SU-DHL-6 (cell line): ENCODE measurements at regions not wholly inside any gene's neighbourhood (a gene's known extent, or its start where the extent isn't known, plus 50 kb on each side); places are given as distances from the start of the nearest gene placed in this dataset.

Experiments
- H2AFZ ChIP-seq: fragments of 200-600 bp; sonication (generic); 2 replicates; pipeline ENCODE4 v1.6.1; 2014; ENCODE audit warnings: low read depth, mild to moderate bottlenecking, moderate library complexity, mixed read lengths, antibody characterized with exemption, low read length; ENCODE audit not compliant: severe bottlenecking
- H3F3A ChIP-seq: fragments of 200-600 bp; shearing (Covaris generic); 2 replicates; pipeline ENCODE4 v1.6.0; 2016; ENCODE audit warnings: antibody characterized with exemption, mild to moderate bottlenecking; ENCODE audit not compliant: insufficient read depth
- H3K27ac ChIP-seq: fragments of 200-600 bp; sonication (generic); 2 replicates; pipeline ENCODE4 v1.5.1; 2016; ENCODE audit warnings: low read depth, mild to moderate bottlenecking, low read length, moderate library complexity, mixed read lengths
- H3K27me3 ChIP-seq: fragments of 200-600 bp; sonication (generic), shearing (Covaris generic); 2 replicates; pipeline ENCODE4 v1.6.0; 2014; ENCODE audit warnings: mild to moderate bottlenecking, low read length
- H3K36me3 ChIP-seq: fragments of 200-600 bp; sonication (generic); 2 replicates; pipeline ENCODE4 v1.6.1; 2014; ENCODE audit warnings: mild to moderate bottlenecking, low read length, mixed read lengths
- H3K4me2 ChIP-seq: fragments of 300-600, 200-600 bp; shearing (Covaris generic), sonication (generic); 2 replicates; pipeline ENCODE4 v1.6.0; 2014; ENCODE audit warnings: low read length, low read depth, mild to moderate bottlenecking; ENCODE audit not compliant: poor library complexity, severe bottlenecking
- H3K4me3 ChIP-seq: fragments of 200-600 bp; sonication (generic); 2 replicates; pipeline ENCODE4 v1.5.1; 2014; ENCODE audit warnings: antibody characterized with exemption, low read length, mild to moderate bottlenecking, mixed read lengths; ENCODE audit not compliant: insufficient read depth, poor library complexity, severe bottlenecking
- H3K79me2 ChIP-seq: fragments of 200-600 bp; sonication (generic); 2 replicates; pipeline ENCODE4 v1.6.1; 2014; ENCODE audit warnings: mild to moderate bottlenecking, low read length, moderate library complexity; ENCODE audit not compliant: insufficient read depth
- H3K9ac ChIP-seq: fragments of 200-600 bp; sonication (generic); 2 replicates; pipeline ENCODE4 v1.7.0; 2014; ENCODE audit warnings: mild to moderate bottlenecking, low read length
- H3K9me2 ChIP-seq: fragments of 200-600 bp; sonication (generic); replicated peaks from 2 replicates; pipeline ENCODE4 v1.6.1; 2014; ENCODE audit warnings: low read length; ENCODE audit not compliant: insufficient read depth
- H3K9me3 ChIP-seq: fragments of 200-600 bp; sonication (generic); 2 replicates; pipeline ENCODE4 v1.6.1; 2014; ENCODE audit warnings: low read length, mixed read lengths; ENCODE audit not compliant: insufficient read depth
- H4K20me1 ChIP-seq: fragments of 200-600 bp; sonication (generic); 2 replicates; pipeline ENCODE4 v1.6.1; 2014; ENCODE audit warnings: low read depth, mild to moderate bottlenecking, antibody characterized with exemption, low read length, moderate library complexity, mixed read lengths
- CTCF ChIP-seq: fragments of 200-600 bp; sonication (generic); IDR thresholded peaks from one replicate; pipeline ENCODE4 v1.5.1; 2017; ENCODE audit warnings: antibody characterized with exemption, mild to moderate bottlenecking, low read length, moderate library complexity; ENCODE audit not compliant: insufficient read depth, poor library complexity, severe bottlenecking
- EZH2phosphoT487 ChIP-seq: fragments of 200-600 bp; sonication (generic), shearing (Covaris generic); conservative IDR thresholded peaks from 2 replicates; pipeline ENCODE4 v1.6.1; 2018; ENCODE audit warnings: mild to moderate bottlenecking, antibody characterized with exemption, low read length, moderate library complexity, mixed read lengths

- no peak overlapping the region for H3K4me2 ChIP-seq
- no peaks in the 10 kb centered on the region for H3F3A ChIP-seq
- no peaks in the 10 kb centered on the region for H3K9me3 ChIP-seq
- no peak overlapping the region for H3K27ac ChIP-seq
- TF ChIP-seq EZH2phosphoT487 (no peak), CTCF (no peak)
- no peak overlapping the region for H2AFZ ChIP-seq
- no peak overlapping the region for H3K9ac ChIP-seq
- H3K36me3 ChIP-seq, result no peaks in the 10 kb centered on the region
- no peaks in the 10 kb centered on the region for H3K27me3 ChIP-seq
- H3K9me2 ChIP-seq, result no peaks in the 10 kb centered on the region
- no peaks in the 10 kb centered on the region for H3K79me2 ChIP-seq
- H4K20me1 ChIP-seq, result no peaks in the 10 kb centered on the region
- H3K4me3 ChIP-seq, result no peak overlapping the region
Measured at GRCh38 chr21:35338281-35338680, 289.2 kb upstream of the RUNX1 start.

GRCh38 chr21:35337573-35337972, 288.5 kb upstream of the RUNX1 start:
- Histone ChIP-seq H3K79me2 (no peaks in the 10 kb centered on the region), H3K4me3 (no peak overlapping the region), H3K9ac (no peak overlapping the region), H4K20me1 (no peaks in the 10 kb centered on the region), H3K4me2 (no peak overlapping the region), H3K27me3 (no peaks in the 10 kb centered on the region), H3K27ac (no peak overlapping the region), H3K36me3 (no peaks in the 10 kb centered on the region), H3K9me3 (no peaks in the 10 kb centered on the region), H3K9me2 (no peaks in the 10 kb centered on the region), H3F3A (no peaks in the 10 kb centered on the region), H2AFZ (no peak overlapping the region)
- TF ChIP-seq CTCF, result no peak
- TF ChIP-seq EZH2phosphoT487, result no peak

GRCh38 chr21:35336534-35336933, 287.4 kb upstream of the RUNX1 start:
- H3K27me3 ChIP-seq, result no peaks in the 10 kb centered on the region
- no peak for TF ChIP-seq CTCF
- no peak for TF ChIP-seq EZH2phosphoT487
- H3K4me2 ChIP-seq, result no peak overlapping the region
- no peaks in the 10 kb centered on the region for H3K9me2 ChIP-seq
- no peaks in the 10 kb centered on the region for H3K9me3 ChIP-seq
- H3K4me3 ChIP-seq, result no peak overlapping the region
- H3K36me3 ChIP-seq, result no peaks in the 10 kb centered on the region
- no peaks in the 10 kb centered on the region for H3F3A ChIP-seq
- no peak overlapping the region for H3K9ac ChIP-seq
- no peak overlapping the region for H2AFZ ChIP-seq
- no peaks in the 10 kb centered on the region for H4K20me1 ChIP-seq
- no peak overlapping the region for H3K27ac ChIP-seq
- no peaks in the 10 kb centered on the region for H3K79me2 ChIP-seq
